SK-N-MC (cell line): ENCODE measurements at regions not wholly inside any gene's neighbourhood (a gene's known extent, or its start where the extent isn't known, plus 50 kb on each side); places are given as distances from the start of the nearest gene placed in this dataset.

ENCODE experiments used
- FOXP2 ChIP-seq: optimal IDR thresholded peaks from 2 replicates; pipeline ENCODE3; 2011; ENCODE audit warnings: mild to moderate bottlenecking, moderate library complexity; ENCODE audit not compliant: insufficient read depth; ENCODE audit errors: extremely low read length, control extremely low read depth
- POLR2AphosphoS5 ChIP-seq: IDR thresholded peaks from 2 replicates; pipeline ENCODE4 v1.6.1; 2012; ENCODE audit warnings: mild to moderate bottlenecking, low read depth, low read length, borderline replicate concordance

DNA sequence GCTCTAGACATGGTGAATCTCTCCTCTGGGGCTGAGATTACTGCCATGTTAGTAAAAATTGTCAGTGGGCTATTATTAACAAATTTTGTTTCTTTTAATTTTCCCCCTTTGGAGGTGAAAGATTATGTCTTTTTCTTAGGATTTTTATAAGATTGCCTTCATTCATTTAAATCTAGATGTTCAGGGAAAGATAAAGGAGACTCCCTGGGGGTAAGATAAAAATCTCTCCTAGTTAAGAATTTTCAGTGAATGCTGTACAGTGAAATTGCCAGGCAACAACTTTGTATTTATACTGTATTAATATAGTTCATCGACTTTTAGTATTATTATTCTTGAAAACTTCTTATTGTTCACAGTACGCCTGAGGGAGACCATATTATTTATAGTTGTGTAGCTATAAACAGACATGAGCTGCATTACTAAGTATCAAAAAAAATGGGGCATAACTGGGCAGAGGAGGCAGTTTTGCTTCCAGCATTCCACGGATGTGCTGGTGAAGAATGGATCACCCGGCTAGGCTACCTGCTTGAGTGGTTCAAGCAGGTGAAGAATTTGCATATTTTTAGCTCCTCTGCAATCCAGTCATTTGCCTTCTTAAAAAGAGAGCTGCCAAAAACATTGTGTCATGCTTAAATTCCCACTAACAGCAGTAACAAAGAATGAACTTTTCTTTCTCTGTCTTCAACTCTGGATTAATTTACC lies 552.1 kb downstream of the DNAJB9 start:
- TF ChIP-seq POLR2AphosphoS5 (no peak), FOXP2 (no peak)
